Fibroblast of the aortic adventitia (primary cell): ENCODE measurements at regions not wholly inside any gene's neighbourhood (a gene's known extent, or its start where the extent isn't known, plus 50 kb on each side); places are given as distances from the start of the nearest gene placed in this dataset.
"Not testable (repeated sequence)": the region's sequence is repeated elsewhere in the genome, so short reads cannot be mapped to it uniquely, and the experiment has no call there.

Experiments used
- DNase-seq: peaks from one replicate; pipeline ENCODE4 v3.0.0-alpha.2; 2010; ENCODE audit warnings: low read depth
- H3K4me3 ChIP-seq: 2 replicates; pipeline ENCODE4 v1.5.1; 2011; ENCODE audit warnings: low read depth, mild to moderate bottlenecking, control low read depth, low read length, moderate library complexity
- TF ChIP-seq, protein P1 (sequence below): IDR thresholded peaks from 2 replicates; pipeline ENCODE4 v1.5.1; 2011; ENCODE audit warnings: mild to moderate bottlenecking, low read length, control low read depth, inconsistent platforms; ENCODE audit not compliant: insufficient read depth

DNA sequence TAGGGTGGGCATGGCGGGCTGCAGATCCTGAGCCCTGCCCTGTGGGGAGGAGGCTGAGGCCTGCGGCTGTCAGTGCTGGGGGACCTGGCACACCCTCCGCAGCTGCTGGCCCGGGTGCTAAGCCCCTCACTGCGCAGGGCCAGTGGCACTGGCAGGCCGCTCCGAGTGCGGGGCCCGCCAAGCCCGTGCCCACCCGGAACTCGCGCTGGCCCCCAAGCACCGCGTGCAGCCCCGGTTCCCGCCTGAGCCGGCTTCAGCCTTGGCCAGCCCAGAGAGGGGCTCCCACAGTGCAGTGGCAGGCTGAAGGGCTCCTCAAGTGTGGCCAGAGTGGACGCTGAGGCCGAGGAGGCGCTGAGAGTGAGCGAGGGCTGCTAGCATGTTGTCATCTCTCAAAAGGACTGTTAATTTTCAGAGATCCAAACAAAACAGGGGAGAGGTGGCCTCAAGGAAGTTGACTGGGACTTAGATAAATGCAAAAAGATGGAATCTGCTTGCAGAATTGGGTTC, 74.5 kb upstream of the RBM24 start:
- TF ChIP-seq, protein P1, sequence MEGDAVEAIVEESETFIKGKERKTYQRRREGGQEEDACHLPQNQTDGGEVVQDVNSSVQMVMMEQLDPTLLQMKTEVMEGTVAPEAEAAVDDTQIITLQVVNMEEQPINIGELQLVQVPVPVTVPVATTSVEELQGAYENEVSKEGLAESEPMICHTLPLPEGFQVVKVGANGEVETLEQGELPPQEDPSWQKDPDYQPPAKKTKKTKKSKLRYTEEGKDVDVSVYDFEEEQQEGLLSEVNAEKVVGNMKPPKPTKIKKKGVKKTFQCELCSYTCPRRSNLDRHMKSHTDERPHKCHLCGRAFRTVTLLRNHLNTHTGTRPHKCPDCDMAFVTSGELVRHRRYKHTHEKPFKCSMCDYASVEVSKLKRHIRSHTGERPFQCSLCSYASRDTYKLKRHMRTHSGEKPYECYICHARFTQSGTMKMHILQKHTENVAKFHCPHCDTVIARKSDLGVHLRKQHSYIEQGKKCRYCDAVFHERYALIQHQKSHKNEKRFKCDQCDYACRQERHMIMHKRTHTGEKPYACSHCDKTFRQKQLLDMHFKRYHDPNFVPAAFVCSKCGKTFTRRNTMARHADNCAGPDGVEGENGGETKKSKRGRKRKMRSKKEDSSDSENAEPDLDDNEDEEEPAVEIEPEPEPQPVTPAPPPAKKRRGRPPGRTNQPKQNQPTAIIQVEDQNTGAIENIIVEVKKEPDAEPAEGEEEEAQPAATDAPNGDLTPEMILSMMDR, result no peak
- DNase-seq, result no peak
- no peak overlapping the region for H3K4me3 ChIP-seq

DNA sequence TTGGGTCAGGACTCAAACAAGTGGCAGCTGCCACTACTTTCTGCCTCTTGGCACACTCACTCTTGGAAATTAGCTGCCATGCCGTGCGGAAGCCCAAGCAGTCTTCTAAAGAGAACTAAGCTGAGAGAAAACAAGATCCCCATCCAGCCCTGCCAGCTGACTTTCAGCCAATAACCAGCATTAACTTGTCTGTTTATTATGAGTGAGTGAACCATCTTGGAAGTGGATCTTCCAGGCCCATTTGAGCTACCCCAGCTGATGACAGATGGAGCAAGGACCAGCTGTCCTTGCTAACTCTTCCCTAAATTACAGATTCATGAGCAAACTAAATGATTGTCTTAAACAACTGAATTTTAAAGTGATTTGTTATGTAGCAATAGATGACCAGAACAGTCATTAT, 73.9 kb upstream of the RBM24 start:
- no peak for DNase-seq
- TF ChIP-seq, protein P1, result no peak
- H3K4me3 ChIP-seq, result no peak overlapping the region

DNA sequence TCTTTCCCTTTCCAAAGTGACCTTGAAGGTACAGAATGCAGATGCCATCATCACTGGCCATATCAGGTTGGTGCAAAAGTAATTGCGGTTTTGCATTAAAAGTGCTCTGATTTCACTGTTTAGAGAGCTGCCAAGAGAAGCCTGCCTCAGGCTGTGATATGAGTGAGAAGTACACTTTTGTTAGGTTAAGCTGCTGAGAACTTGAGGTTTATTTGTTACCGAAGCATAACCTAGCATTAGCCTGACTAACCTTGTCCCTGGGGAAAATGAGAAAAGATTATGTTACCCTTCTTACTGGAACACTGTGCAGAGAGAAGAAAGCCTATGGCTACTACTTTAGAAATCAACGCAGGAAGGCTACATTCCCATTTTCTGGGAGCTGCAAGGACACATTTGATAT, 70.5 kb upstream of the RBM24 start:
- DNase-seq, result no peak
- H3K4me3 ChIP-seq, result no peak overlapping the region
- TF ChIP-seq, protein P1, result no peak

DNA sequence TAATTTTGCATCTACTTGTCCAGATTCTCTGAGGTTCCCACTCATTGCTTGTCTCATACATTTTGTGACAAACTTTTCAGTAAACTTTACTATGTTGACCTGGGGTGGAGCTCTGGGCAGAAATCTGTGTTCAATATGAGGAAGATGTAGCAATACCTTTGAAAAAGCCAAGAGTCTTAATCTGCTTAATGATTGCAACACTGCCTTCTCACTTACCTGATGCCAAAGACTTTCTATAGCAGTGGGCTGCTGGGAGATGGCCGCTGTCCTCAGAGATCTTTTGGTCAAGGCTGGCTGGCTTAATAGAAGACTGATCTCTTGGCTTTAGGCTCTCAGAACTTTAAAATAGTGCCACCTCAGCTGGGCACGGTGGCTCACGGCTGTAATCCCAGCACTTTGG, 70.1 kb upstream of the RBM24 start:
- TF ChIP-seq, protein P1, result no peak
- no peak for DNase-seq
- no peak overlapping the region for H3K4me3 ChIP-seq

DNA sequence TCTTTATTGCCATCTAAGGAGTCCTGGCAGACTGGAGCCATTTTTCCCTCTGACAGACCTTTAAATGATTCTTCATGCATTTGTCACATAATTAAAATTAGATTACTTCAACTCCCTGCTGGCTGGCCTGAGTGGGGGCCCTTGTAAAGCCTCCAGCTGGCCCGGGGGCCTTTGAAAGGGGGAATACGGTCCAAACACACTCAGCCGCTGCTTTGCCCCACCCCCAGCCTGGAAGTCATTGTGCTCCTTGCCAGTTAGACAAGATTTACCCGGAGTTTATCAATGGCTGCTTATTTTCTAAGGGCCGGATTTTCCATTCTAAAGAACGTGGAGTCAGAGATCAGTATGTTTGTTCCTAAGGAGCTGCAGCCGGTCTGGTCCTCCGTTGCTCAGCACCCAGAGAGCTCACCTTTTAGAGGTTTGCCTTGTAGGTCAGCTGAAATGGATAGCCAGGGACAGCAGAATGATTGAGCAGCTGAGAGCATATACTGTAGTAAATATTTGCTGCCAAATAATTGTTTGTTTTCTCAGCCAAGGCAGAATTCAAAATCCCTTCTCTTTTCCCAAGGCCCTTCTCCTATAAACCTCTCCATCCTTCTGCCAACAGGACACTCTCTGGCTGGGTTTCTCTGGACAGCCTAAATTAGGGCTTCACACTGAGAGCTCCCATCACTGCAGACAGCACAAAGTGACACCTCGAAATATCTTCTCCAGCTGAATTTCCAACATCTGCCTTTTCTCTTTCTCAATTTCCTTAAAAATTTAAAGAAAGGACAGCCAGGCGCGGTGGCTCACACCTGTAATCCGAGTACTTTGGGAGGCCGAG, 68.4 kb upstream of the RBM24 start:
- TF ChIP-seq, protein P1, result no peak
- H3K4me3 ChIP-seq, result no peak overlapping the region
- no peak for DNase-seq

DNA sequence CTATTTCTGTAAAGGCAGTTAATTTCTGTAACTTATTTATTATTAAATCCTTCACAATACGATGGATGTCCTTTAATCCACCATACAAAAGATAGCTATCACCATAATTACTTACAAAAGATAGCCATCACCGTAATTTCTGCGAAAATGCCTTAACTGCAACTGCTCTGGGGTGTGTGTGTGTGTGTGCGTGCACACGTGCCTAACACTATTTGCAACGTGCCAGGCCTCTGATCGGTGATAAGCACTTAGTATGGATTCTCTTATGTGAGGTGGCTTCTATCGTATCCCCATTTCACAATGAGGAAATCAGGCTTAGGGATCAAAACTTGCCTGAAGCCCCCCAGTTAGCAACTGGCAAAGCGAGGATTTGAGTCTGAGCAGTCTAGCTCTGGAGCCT, 67.1 kb upstream of the RBM24 start:
- TF ChIP-seq, protein P1, result no peak
- H3K4me3 ChIP-seq, result no peak overlapping the region
- no peak for DNase-seq

DNA sequence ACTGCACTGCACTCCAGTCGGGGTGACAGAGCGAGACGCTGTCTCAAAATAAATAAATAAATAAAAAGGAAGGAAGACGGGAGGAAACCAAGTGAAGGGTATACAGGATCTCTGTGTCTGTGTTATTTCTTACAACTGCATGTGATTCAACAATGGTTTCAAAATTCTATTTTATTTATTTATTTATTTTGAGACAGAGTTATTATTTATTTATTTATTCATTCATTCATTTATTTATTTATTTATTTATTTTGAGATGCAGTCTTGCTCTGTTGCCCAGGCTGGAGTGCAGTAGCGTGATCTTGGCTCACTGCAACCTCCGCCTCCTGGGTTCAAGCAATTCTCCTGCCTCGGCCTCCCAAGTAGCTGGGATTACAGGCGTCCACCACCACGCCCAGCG, 64.2 kb upstream of the RBM24 start:
- not testable (repeated sequence) for DNase-seq, H3K4me3 ChIP-seq
